ENCODE measurements at regions not wholly inside any gene's neighbourhood (a gene's known extent, or its start where the extent isn't known, plus 50 kb on each side); places are given as distances from the start of the nearest gene placed in this dataset.

- TF ChIP-seq REST (IDR thresholded peaks at IDR 0.05; ENCODE audit: low read depth, low read length) = no peak
Observed at GRCh38 chr13:106922384-106922783, 354.4 kb upstream of the ARGLU1 start (continued).

DNA sequence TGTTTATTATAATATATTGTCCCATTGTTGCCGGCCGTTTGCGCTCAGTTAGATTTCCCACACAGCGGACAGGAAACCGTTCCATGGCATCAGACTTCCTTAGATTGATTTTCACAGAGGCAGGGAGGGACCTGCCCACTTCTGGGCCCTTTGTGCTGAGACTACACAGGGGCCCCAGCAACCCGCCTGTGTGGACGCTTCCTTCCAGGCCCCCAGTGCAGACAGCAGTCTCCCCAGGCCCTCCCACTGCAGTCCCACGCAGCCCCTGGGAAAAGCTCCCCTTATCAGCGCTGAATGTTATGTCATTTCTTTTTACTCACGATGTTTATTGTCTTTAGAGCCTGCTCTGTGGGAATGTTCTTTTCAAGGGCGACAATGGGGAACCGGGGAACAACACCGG is 351.7 kb upstream of the ARGLU1 start:
- TF ChIP-seq REST (IDR thresholded peaks at IDR 0.05; ENCODE audit: low read depth, low read length) = no peak
- TF ChIP-seq, protein P1, sequence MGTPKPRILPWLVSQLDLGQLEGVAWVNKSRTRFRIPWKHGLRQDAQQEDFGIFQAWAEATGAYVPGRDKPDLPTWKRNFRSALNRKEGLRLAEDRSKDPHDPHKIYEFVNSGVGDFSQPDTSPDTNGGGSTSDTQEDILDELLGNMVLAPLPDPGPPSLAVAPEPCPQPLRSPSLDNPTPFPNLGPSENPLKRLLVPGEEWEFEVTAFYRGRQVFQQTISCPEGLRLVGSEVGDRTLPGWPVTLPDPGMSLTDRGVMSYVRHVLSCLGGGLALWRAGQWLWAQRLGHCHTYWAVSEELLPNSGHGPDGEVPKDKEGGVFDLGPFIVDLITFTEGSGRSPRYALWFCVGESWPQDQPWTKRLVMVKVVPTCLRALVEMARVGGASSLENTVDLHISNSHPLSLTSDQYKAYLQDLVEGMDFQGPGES (IDR thresholded peaks at IDR 0.05; ENCODE audit: low read depth, low read length) = no peak
- TF ChIP-seq YY1 (IDR thresholded peaks at IDR 0.05; ENCODE audit: low read depth) = no peak
- TF ChIP-seq TAF1 (IDR thresholded peaks at IDR 0.05; ENCODE audit: borderline replicate concordance, low read depth, low read length) = no peak
- TF ChIP-seq TCF12 (IDR thresholded peaks at IDR 0.05) = no peak
- TF ChIP-seq MXI1 (IDR thresholded peaks at IDR 0.05; ENCODE audit: low read depth, low read length) = no peak
- TF ChIP-seq JUND (IDR thresholded peaks at IDR 0.05) = no peak
- TF ChIP-seq, protein P2, sequence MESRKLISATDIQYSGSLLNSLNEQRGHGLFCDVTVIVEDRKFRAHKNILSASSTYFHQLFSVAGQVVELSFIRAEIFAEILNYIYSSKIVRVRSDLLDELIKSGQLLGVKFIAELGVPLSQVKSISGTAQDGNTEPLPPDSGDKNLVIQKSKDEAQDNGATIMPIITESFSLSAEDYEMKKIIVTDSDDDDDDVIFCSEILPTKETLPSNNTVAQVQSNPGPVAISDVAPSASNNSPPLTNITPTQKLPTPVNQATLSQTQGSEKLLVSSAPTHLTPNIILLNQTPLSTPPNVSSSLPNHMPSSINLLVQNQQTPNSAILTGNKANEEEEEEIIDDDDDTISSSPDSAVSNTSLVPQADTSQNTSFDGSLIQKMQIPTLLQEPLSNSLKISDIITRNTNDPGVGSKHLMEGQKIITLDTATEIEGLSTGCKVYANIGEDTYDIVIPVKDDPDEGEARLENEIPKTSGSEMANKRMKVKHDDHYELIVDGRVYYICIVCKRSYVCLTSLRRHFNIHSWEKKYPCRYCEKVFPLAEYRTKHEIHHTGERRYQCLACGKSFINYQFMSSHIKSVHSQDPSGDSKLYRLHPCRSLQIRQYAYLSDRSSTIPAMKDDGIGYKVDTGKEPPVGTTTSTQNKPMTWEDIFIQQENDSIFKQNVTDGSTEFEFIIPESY (IDR thresholded peaks at IDR 0.05; ENCODE audit: borderline replicate concordance, low read depth) = no peak
- TF ChIP-seq POLR2AphosphoS5 (IDR thresholded peaks at IDR 0.05; ENCODE audit: low read depth, low read length) = no peak
- TF ChIP-seq NRF1 (IDR thresholded peaks at IDR 0.05; ENCODE audit: low read depth, low read length) = no peak
- TF ChIP-seq FOXM1 (IDR thresholded peaks at IDR 0.05; ENCODE audit: low read depth) = no peak
- TF ChIP-seq RAD21 (IDR thresholded peaks at IDR 0.05; ENCODE audit: low read length) = no peak
- H3K9me3 ChIP-seq = no peaks in the 10 kb centered on the region
- H3K9me2 ChIP-seq = no peaks in the 10 kb centered on the region
- no peaks in the 10 kb centered on the region; a peak in 1 of 4 replicates for H3K4me1 ChIP-seq (ENCODE audit: control insufficient read depth in 1 of 2, insufficient read depth in 2 of 2, low read depth in 1 of 2, low read length in 1 of 2)
- H3F3A ChIP-seq (replicated peaks; ENCODE audit: insufficient read depth) = no peaks in the 10 kb centered on the region
- POLR2A ChIA-PET = no interaction called here
- DNase-seq = no peak
- H3K27me3 ChIP-seq (ENCODE audit: insufficient read depth) = no peaks in the 10 kb centered on the region
- H2AFZ ChIP-seq (ENCODE audit: low read depth) = no peak overlapping the region
- H4K20me1 ChIP-seq (ENCODE audit: insufficient read depth) = no peaks in the 10 kb centered on the region
- H3K36me3 ChIP-seq (replicated peaks in 1 of 2; ENCODE audit: control insufficient read depth in 1 of 2, insufficient read depth in 2 of 2, low read length in 1 of 2) = no peaks in the 10 kb centered on the region
- no peak overlapping the region for H3K4me3 ChIP-seq (ENCODE audit: low read depth in 2 of 2, low read length in 1 of 2)
- CTCF ChIA-PET = interaction anchor here (0.9 to 1.5 kb wide), 4 partner anchors 9 to 384 kb away, joined by 3 to 5 read pairs (median 4); partner anchors contain the start of gene EFNB2
- no peaks in the 10 kb centered on the region for H3K79me2 ChIP-seq (ENCODE audit: insufficient read depth)
- no peak overlapping the region for H3K27ac ChIP-seq (ENCODE audit: low read depth in 2 of 2, low read length in 1 of 2)
- WGBS (ENCODE audit: low lambda C conversion rate) = 72% methylated on average over 13 of the region's 13 CpGs
- H3K4me2 ChIP-seq = no peak overlapping the region
- no peak overlapping the region for H3K9ac ChIP-seq
